H1 (cell line): ENCODE measurements at regions not wholly inside any gene's neighbourhood (a gene's known extent, or its start where the extent isn't known, plus 50 kb on each side); places are given as distances from the start of the nearest gene placed in this dataset.

Experiments used
- CTCF ChIA-PET: fragments of 300-600 bp; sonication (Branson Sonifier 250); formaldehyde crosslinking; loops from one replicate; lab custom pipeline; 2021; ENCODE audit not compliant: partially characterized antibody; lab: Charles Lee
- POLR2A ChIA-PET: fragments of 300-600 bp; sonication (Branson Sonifier 250); formaldehyde crosslinking; loops from one replicate; lab custom pipeline; 2021; ENCODE audit warnings: inconsistent platforms; ENCODE audit not compliant: partially characterized antibody; lab: Charles Lee
- DNase-seq, 2 experiments: peaks; one replicate each; pipeline versions ENCODE4 v3.0.0 to v3.0.0-alpha.2; 2010 to 2022; ENCODE audit warnings: low spot score in 2 of 2, low read depth in 1 of 2, mixed read lengths in 1 of 2
- FAIRE-seq: peaks from 2 replicates; lab custom pipeline; 2011; peaks lifted over from hg19 to GRCh38; lab: Jason Lieb, UNC
- H2AFZ ChIP-seq: 2 replicates; pipeline ENCODE4 v1.8.1; 2012; ENCODE audit warnings: low read length, inconsistent platforms
- H2AK5ac ChIP-seq: 2 replicates; pipeline ENCODE4 v1.6.1; 2013; ENCODE audit warnings: low read depth, low read length
- H2BK120ac ChIP-seq: replicated peaks from 2 replicates; pipeline ENCODE3; 2013; ENCODE audit warnings: low read depth, low read length, inconsistent platforms
- H2BK12ac ChIP-seq: 2 replicates; pipeline ENCODE4 v1.6.1; 2013; ENCODE audit warnings: low read depth, low read length
- H2BK15ac ChIP-seq: 2 replicates; pipeline ENCODE4 v1.6.1; 2013; ENCODE audit warnings: low read length
- H2BK20ac ChIP-seq: 2 replicates; pipeline ENCODE4 v1.6.1; 2013; ENCODE audit warnings: low read length
- H2BK5ac ChIP-seq: 2 replicates; pipeline ENCODE4 v1.6.1; 2013; ENCODE audit warnings: low read depth, low read length
- H3K14ac ChIP-seq: 2 replicates; pipeline ENCODE4 v1.6.1; 2013; ENCODE audit warnings: inconsistent platforms; ENCODE audit not compliant: insufficient read length
- H3K18ac ChIP-seq: 2 replicates; pipeline ENCODE4 v1.6.1; 2013; ENCODE audit warnings: low read length; ENCODE audit errors: extremely low read depth
- H3K23ac ChIP-seq: 2 replicates; pipeline ENCODE4 v1.6.1; 2013; ENCODE audit warnings: inconsistent platforms; ENCODE audit not compliant: insufficient read length
- H3K23me2 ChIP-seq: 2 replicates; pipeline ENCODE4 v1.6.1; 2013; ENCODE audit warnings: low read depth, low read length
- H3K27ac ChIP-seq: 2 replicates; pipeline ENCODE4 v1.6.1; 2011; ENCODE audit warnings: low read depth, low read length, inconsistent platforms
- H3K27me3 ChIP-seq, 4 experiments: replicated peaks in 1 of 4; 1 replicate in 1 of 4; 2 replicates in 3 of 4; pipeline versions ENCODE4 v1.6.1 to v1.8.1; 2011 to 2013; ENCODE audit warnings: low read length in 3 of 4, mild to moderate bottlenecking in 3 of 4, inconsistent platforms in 2 of 4, mixed read lengths in 2 of 4, moderate library complexity in 1 of 4; ENCODE audit not compliant: control insufficient read depth in 3 of 4, insufficient read depth in 3 of 4; ENCODE audit errors: extremely low read depth in 1 of 4
- H3K36me3 ChIP-seq, 4 experiments: 2 replicates each; pipeline versions ENCODE4 v1.6.1 to v1.8.1; 2011 to 2013; ENCODE audit warnings: mild to moderate bottlenecking in 4 of 4, low read length in 3 of 4, moderate library complexity in 2 of 4, control low read depth in 1 of 4, inconsistent platforms in 1 of 4; ENCODE audit not compliant: insufficient read depth in 4 of 4, control insufficient read depth in 2 of 4
- H3K4ac ChIP-seq: replicated peaks from 2 replicates; pipeline ENCODE3; 2013; ENCODE audit warnings: low read length, low read depth, mixed read lengths, inconsistent platforms; ENCODE audit not compliant: insufficient read length
- H3K4me1 ChIP-seq, 4 experiments: replicated peaks in 1 of 4; 1 replicate in 1 of 4; 2 replicates in 3 of 4; pipeline versions ENCODE4 v1.6.1 to v1.8.1; 2011 to 2013; ENCODE audit warnings: low read length in 3 of 4, inconsistent platforms in 2 of 4, mixed read lengths in 1 of 4; ENCODE audit not compliant: insufficient read depth in 4 of 4, control insufficient read depth in 3 of 4
- H3K4me2 ChIP-seq, 2 experiments: 2 replicates each; pipeline versions ENCODE4 v1.6.1 to v1.8.1; 2011 to 2013; ENCODE audit warnings: low read depth in 2 of 2, low read length in 2 of 2, control low read depth in 1 of 2, inconsistent platforms in 1 of 2, mild to moderate bottlenecking in 1 of 2; ENCODE audit not compliant: insufficient read depth in 1 of 2
- H3K4me3 ChIP-seq, 4 experiments: fragments of 200-600, 300-600 bp in 1 of 4; sonication (generic), shearing (Covaris generic), sonication (Bioruptor Twin) in 1 of 4; 2 replicates each; pipeline versions ENCODE4 v1.5.1 to v1.8.1; 2011 to 2016; ENCODE audit warnings: low read length in 4 of 4, low read depth in 3 of 4, control low read depth in 2 of 4, inconsistent platforms in 2 of 4, mild to moderate bottlenecking in 2 of 4, mixed read lengths in 1 of 4, moderate library complexity in 1 of 4; ENCODE audit not compliant: insufficient read depth in 2 of 4; ENCODE audit errors: extremely low read depth in 1 of 4
- H3K56ac ChIP-seq: replicated peaks from 2 replicates; pipeline ENCODE3; 2013; ENCODE audit warnings: low read depth, mild to moderate bottlenecking, mixed read lengths, low read length, inconsistent platforms; ENCODE audit not compliant: insufficient read length
- H3K79me1 ChIP-seq: 2 replicates; pipeline ENCODE4 v1.6.1; 2013; ENCODE audit warnings: low read depth, low read length, control low read depth
- H3K79me2 ChIP-seq, 2 experiments: 2 replicates each; pipeline versions ENCODE4 v1.6.1 to v1.8.1; 2012 to 2013; ENCODE audit warnings: low read length in 2 of 2, mild to moderate bottlenecking in 2 of 2, inconsistent platforms in 1 of 2; ENCODE audit not compliant: insufficient read depth in 2 of 2, control insufficient read depth in 1 of 2
- H3K9ac ChIP-seq, 4 experiments: replicated peaks in 1 of 4; 1 replicate in 1 of 4; 2 replicates in 3 of 4; pipeline versions ENCODE4 v1.6.1 to v1.8.1; 2011 to 2013; ENCODE audit warnings: low read depth in 3 of 4, low read length in 3 of 4, control low read depth in 2 of 4, mild to moderate bottlenecking in 2 of 4, moderate library complexity in 2 of 4, inconsistent platforms in 1 of 4; ENCODE audit errors: extremely low read depth in 1 of 4
- H3K9me3 ChIP-seq, 2 experiments: 2 replicates each; pipeline versions ENCODE4 v1.6.1 to v1.8.1; 2012 to 2013; ENCODE audit warnings: mild to moderate bottlenecking in 2 of 2, moderate library complexity in 2 of 2, control low read depth in 1 of 2, inconsistent platforms in 1 of 2, low read depth in 1 of 2, low read length in 1 of 2, mixed read lengths in 1 of 2; ENCODE audit not compliant: insufficient read depth in 2 of 2
- H4K20me1 ChIP-seq, 2 experiments: replicated peaks in 1 of 2; 2 replicates each; pipeline versions ENCODE3 to v1.8.1; 2011 to 2013; ENCODE audit warnings: inconsistent platforms in 2 of 2, low read length in 2 of 2, mild to moderate bottlenecking in 1 of 2; ENCODE audit not compliant: insufficient read depth in 2 of 2, control insufficient read depth in 1 of 2
- H4K5ac ChIP-seq: 2 replicates; pipeline ENCODE4 v1.6.1; 2013; ENCODE audit warnings: low read length, low read depth, mixed read lengths, inconsistent platforms; ENCODE audit not compliant: insufficient read length
- H4K8ac ChIP-seq: 2 replicates; pipeline ENCODE4 v1.8.0; 2013; ENCODE audit warnings: mild to moderate bottlenecking, moderate library complexity, low read length, inconsistent platforms; ENCODE audit not compliant: insufficient read depth; ENCODE audit errors: extremely low read depth
- H4K91ac ChIP-seq: replicated peaks from 2 replicates; pipeline ENCODE3; 2013; ENCODE audit warnings: low read length, mixed read lengths, inconsistent platforms; ENCODE audit not compliant: insufficient read length
- BACH1 ChIP-seq: IDR thresholded peaks from 2 replicates; pipeline ENCODE4 v1.6.1; 2012; ENCODE audit warnings: low read length, improper control_type of control experiment
- CEBPB ChIP-seq: IDR thresholded peaks from 2 replicates; pipeline ENCODE4 v1.6.1; 2012; ENCODE audit warnings: low read depth, low read length
- CREB1 ChIP-seq: IDR thresholded peaks from 2 replicates; pipeline ENCODE4 v1.6.1; 2012; ENCODE audit warnings: inconsistent platforms
- JUND ChIP-seq: IDR thresholded peaks from 2 replicates; pipeline ENCODE4 v1.6.1; 2011; ENCODE audit warnings: mild to moderate bottlenecking, improper control_type of control experiment, low read length
- NANOG ChIP-seq: IDR thresholded peaks from 2 replicates; pipeline ENCODE4 v1.6.1; 2011; ENCODE audit warnings: low read length, low read depth, mild to moderate bottlenecking, inconsistent platforms; ENCODE audit not compliant: insufficient read depth, poor library complexity, severe bottlenecking
- RBBP5 ChIP-seq: IDR thresholded peaks from 2 replicates; pipeline ENCODE4 v1.7.1; 2012; ENCODE audit warnings: low read depth, mild to moderate bottlenecking, inconsistent platforms, low read length, moderate library complexity, borderline replicate concordance
- SP2 ChIP-seq: IDR thresholded peaks from 2 replicates; pipeline ENCODE4 v1.6.1; 2012; ENCODE audit warnings: mild to moderate bottlenecking, low read length, inconsistent platforms
- SP4 ChIP-seq: IDR thresholded peaks from 2 replicates; pipeline ENCODE4 v1.6.1; 2012; ENCODE audit warnings: low read length, inconsistent platforms
- SRF ChIP-seq: IDR thresholded peaks from 2 replicates; pipeline ENCODE4 v1.6.1; 2011; ENCODE audit warnings: mild to moderate bottlenecking, low read depth, low read length, moderate library complexity
- SUZ12 ChIP-seq: fragments of 200-600 bp; sonication (generic); IDR thresholded peaks from 2 replicates; pipeline ENCODE4 v1.6.1; 2012; ENCODE audit warnings: mild to moderate bottlenecking, inconsistent platforms, low read length, moderate library complexity, mixed read lengths
- TF ChIP-seq, protein P1 (sequence below): IDR thresholded peaks from 2 replicates; pipeline ENCODE4 v1.6.1; 2011; ENCODE audit warnings: low read depth, mild to moderate bottlenecking, low read length; ENCODE audit not compliant: insufficient read depth
- TF ChIP-seq, protein P2 (sequence below): IDR thresholded peaks from 2 replicates; pipeline ENCODE4 v1.6.1; 2011; ENCODE audit warnings: low read length, improper control_type of control experiment
- TF ChIP-seq, protein P3 (sequence below): IDR thresholded peaks from 2 replicates; pipeline ENCODE4 v1.6.1; 2012; ENCODE audit warnings: inconsistent platforms

DNA sequence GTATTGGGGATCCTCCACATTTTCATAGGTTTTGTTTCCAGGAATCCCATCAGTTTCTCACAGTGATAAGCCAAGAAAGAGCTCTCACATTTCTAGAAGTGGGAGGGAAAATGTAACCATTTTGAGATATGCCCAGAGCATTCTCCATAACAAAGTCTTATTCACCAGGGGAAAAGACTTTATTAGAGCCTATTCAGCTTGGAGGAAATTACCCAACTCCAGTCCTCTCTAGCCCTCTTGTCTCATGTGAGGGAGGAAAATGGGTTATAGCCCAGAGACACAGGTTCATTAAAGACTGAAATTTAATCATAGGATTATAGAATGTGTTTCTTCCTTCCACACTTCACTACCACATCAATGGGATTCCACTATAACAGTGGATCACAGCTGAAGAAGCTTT, 61.6 kb upstream of the DYNC1I1 start:
- Histone ChIP-seq H4K5ac (no peak overlapping the region), H3K4me2 (no peak overlapping the region), H2BK15ac (no peak overlapping the region), H2BK12ac (no peak overlapping the region), H3K9ac (no peak overlapping the region), H2AK5ac (no peak overlapping the region), H2BK20ac (no peak overlapping the region), H3K4me3 (no peak overlapping the region), H3K18ac (no peak overlapping the region), H3K27me3 (no peaks in the 10 kb centered on the region), H3K79me2 (no peaks in the 10 kb centered on the region), H3K56ac (no peak overlapping the region), H2BK120ac (no peak overlapping the region), H4K8ac (no peak overlapping the region), H3K14ac (no peak overlapping the region), H2BK5ac (no peak overlapping the region), H3K4ac (no peak overlapping the region), H2AFZ (no peak overlapping the region), H3K27ac (no peak overlapping the region), H3K23ac (no peak overlapping the region), H3K23me2 (no peaks in the 10 kb centered on the region), H4K20me1 (no peaks in the 10 kb centered on the region), H3K36me3 (no peaks in the 10 kb centered on the region)
- CTCF ChIA-PET, result interaction anchor here (1.0 to 1.6 kb wide), 5 partner anchors 12 to 160 kb away, joined by 3 to 5 read pairs (median 4); no protein-coding TSS in a partner anchor
- DNase-seq, result no peak
- FAIRE-seq, result no peak
- TF ChIP-seq SRF, result no peak
- TF ChIP-seq SUZ12, result no peak
- TF ChIP-seq RBBP5, result no peak
- TF ChIP-seq, protein P1, sequence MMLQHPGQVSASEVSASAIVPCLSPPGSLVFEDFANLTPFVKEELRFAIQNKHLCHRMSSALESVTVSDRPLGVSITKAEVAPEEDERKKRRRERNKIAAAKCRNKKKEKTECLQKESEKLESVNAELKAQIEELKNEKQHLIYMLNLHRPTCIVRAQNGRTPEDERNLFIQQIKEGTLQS, result no peak
- TF ChIP-seq CREB1, result no peak
- TF ChIP-seq, protein P2, sequence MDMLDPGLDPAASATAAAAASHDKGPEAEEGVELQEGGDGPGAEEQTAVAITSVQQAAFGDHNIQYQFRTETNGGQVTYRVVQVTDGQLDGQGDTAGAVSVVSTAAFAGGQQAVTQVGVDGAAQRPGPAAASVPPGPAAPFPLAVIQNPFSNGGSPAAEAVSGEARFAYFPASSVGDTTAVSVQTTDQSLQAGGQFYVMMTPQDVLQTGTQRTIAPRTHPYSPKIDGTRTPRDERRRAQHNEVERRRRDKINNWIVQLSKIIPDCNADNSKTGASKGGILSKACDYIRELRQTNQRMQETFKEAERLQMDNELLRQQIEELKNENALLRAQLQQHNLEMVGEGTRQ, result no peak
- TF ChIP-seq CEBPB, result no peak
- no peak for TF ChIP-seq BACH1
- no peak for TF ChIP-seq SP4
- TF ChIP-seq, protein P3, sequence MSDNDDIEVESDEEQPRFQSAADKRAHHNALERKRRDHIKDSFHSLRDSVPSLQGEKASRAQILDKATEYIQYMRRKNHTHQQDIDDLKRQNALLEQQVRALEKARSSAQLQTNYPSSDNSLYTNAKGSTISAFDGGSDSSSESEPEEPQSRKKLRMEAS, result no peak
- TF ChIP-seq NANOG, result no peak
- TF ChIP-seq JUND, result no peak
- TF ChIP-seq SP2, result no peak
- TF ChIP-seq, all 59 proteins: peak for 0
- Histone ChIP-seq H3K4me1 (no peaks in the 10 kb centered on the region), H3K79me1 (no peaks in the 10 kb centered on the region), H3K9me3 (peaks cover 0 to 6% of the 10 kb centered on the region in 2 experiments; a peak in 1 of 4 replicates), H4K91ac (no peak overlapping the region)
- POLR2A ChIA-PET, result interaction anchor here (0.6 kb wide), 1 partner anchor 17 kb away, joined by 5 read pairs; no protein-coding TSS in a partner anchor
